Right lobe of liver (tissue), 4 donors: ENCODE measurements at regions not wholly inside any gene's neighbourhood (a gene's known extent, or its start where the extent isn't known, plus 50 kb on each side); places are given as distances from the start of the nearest gene placed in this dataset.

Experiments
- POLR2A ChIP-seq: fragments of 450-650 bp; IDR thresholded peaks from one replicate; pipeline ENCODE4 v1.6.1; 2017; ENCODE audit warnings: antibody characterized with exemption, mild to moderate bottlenecking
- TF ChIP-seq, protein P1 (sequence below), 4 donors: fragments of 200-600 bp in 3 of 4; fragments of 450-650 bp in 1 of 4; IDR thresholded peaks; one replicate each; pipeline versions ENCODE4 v1.5.1 to v1.8.0; 2016 to 2022; ENCODE audit warnings: antibody characterized with exemption in 4 of 4, mild to moderate bottlenecking in 2 of 4
- donor health status: DM: no; HTN: no; CAD: no.
- donor health status: DM: no; HTN: no; CAD: no.
- donor health status: DM: no; HTN: yes; CAD: no.

GRCh38 chr15:96468036-96468435, 137.5 kb downstream of the NR2F2 start:
- TF ChIP-seq POLR2A = no peak
- TF ChIP-seq, protein P1, sequence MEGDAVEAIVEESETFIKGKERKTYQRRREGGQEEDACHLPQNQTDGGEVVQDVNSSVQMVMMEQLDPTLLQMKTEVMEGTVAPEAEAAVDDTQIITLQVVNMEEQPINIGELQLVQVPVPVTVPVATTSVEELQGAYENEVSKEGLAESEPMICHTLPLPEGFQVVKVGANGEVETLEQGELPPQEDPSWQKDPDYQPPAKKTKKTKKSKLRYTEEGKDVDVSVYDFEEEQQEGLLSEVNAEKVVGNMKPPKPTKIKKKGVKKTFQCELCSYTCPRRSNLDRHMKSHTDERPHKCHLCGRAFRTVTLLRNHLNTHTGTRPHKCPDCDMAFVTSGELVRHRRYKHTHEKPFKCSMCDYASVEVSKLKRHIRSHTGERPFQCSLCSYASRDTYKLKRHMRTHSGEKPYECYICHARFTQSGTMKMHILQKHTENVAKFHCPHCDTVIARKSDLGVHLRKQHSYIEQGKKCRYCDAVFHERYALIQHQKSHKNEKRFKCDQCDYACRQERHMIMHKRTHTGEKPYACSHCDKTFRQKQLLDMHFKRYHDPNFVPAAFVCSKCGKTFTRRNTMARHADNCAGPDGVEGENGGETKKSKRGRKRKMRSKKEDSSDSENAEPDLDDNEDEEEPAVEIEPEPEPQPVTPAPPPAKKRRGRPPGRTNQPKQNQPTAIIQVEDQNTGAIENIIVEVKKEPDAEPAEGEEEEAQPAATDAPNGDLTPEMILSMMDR (IDR thresholded peaks at IDR 0.05) = no peak
